ENCODE measurements at regions not wholly inside any gene's neighbourhood (a gene's known extent, or its start where the extent isn't known, plus 50 kb on each side); places are given as distances from the start of the nearest gene placed in this dataset.
A peak's percentile ranks its signal among the peaks of the same experiment; 100 is the strongest.

DNA sequence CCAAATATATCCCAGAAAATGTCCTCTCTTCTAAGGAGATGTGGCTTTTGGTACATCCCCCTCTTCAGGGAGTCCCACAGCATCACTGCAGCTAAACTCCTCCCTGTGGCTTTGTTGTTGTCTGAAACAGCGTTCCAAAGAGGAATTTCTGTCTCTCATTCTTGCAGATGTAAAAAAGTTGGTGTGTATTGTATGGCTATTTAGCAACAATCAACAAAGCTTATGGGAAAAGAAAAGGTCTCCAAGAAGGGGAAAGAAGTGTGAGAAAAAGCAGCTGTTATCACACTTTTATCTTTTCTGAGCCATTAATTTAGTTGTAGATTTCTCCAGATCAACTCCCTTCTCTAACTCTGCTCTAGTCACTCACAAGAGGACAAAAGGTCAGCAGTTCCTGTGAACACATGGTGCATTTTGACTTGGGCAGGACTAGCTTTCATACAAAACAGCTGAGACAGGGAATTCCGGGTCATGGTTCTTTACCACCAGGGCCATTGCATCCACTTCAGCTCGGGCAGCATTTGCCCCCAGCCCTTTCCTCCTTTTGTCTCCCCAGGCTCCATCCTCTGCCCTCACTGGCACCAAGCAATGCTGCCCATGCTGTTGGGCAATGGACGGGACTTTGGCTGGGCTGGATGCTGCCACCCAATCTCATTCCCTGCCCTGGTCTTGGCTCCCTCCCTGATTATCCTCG, 184.7 kb downstream of the TMX1 start:
- no peak overlapping the region for H2BK12ac ChIP-seq (ENCODE audit: low read depth, low read length)
- no peak overlapping the region; the same call in 1 of the 2 replicates for H4K8ac ChIP-seq (ENCODE audit: extremely low read depth, insufficient read depth, low read length)
- no peaks in the 10 kb centered on the region for H4K20me1 ChIP-seq (replicated peaks in 1 of 2; ENCODE audit: control insufficient read depth in 1 of 2, insufficient read depth in 2 of 2, low read length in 2 of 2)
- H2BK20ac ChIP-seq (ENCODE audit: low read length): no peak overlapping the region
- H3K9me3 ChIP-seq (ENCODE audit: insufficient read depth in 2 of 2, low read depth in 1 of 2, low read length in 1 of 2): peaks cover 3 to 8% of the 10 kb centered on the region in 2 experiments; a peak in 3 of 4 replicates
- no peak overlapping the region for H3K18ac ChIP-seq (ENCODE audit: extremely low read depth, low read length)
- H3K27me3 ChIP-seq (replicated peaks in 1 of 4; ENCODE audit: control insufficient read depth in 3 of 4, extremely low read depth in 1 of 4, insufficient read depth in 3 of 4, low read length in 3 of 4): no peaks in the 10 kb centered on the region
- no peak overlapping the region for H3K4me2 ChIP-seq (ENCODE audit: insufficient read depth in 1 of 2, low read depth in 2 of 2, low read length in 2 of 2)
- no peaks in the 10 kb centered on the region for H3K79me2 ChIP-seq (ENCODE audit: control insufficient read depth in 1 of 2, insufficient read depth in 2 of 2, low read length in 2 of 2)
- H3K27ac ChIP-seq (ENCODE audit: low read depth, low read length): no peak overlapping the region
- no peak overlapping the region for H3K56ac ChIP-seq (replicated peaks; ENCODE audit: insufficient read length, low read depth, low read length)
- H4K91ac ChIP-seq (replicated peaks; ENCODE audit: insufficient read length, low read length): no peak overlapping the region
- no peak for DNase-seq (ENCODE audit: low read depth in 1 of 2, low spot score in 2 of 2)
- no peaks in the 10 kb centered on the region for H3K23me2 ChIP-seq (ENCODE audit: low read depth, low read length)
- H2BK5ac ChIP-seq (ENCODE audit: low read depth, low read length): no peak overlapping the region
- peak overlapping the region; percentile 59; the same call in 1 of the 2 replicates for H2AFZ ChIP-seq (ENCODE audit: low read length)
- no peak overlapping the region for H3K9ac ChIP-seq (replicated peaks in 1 of 4; ENCODE audit: extremely low read depth in 1 of 4, low read depth in 3 of 4, low read length in 3 of 4)
- no peak overlapping the region for H4K5ac ChIP-seq (ENCODE audit: insufficient read length, low read depth, low read length)
- H3K23ac ChIP-seq (ENCODE audit: insufficient read length): no peak overlapping the region
- FAIRE-seq: no peak
- H2AK5ac ChIP-seq (ENCODE audit: low read depth, low read length): no peak overlapping the region
- H3K4me3 ChIP-seq (ENCODE audit: extremely low read depth in 1 of 4, insufficient read depth in 2 of 4, low read depth in 3 of 4, low read length in 4 of 4): no peak overlapping the region
- ChIA-PET CTCF (ENCODE audit: partially characterized antibody) (no interaction called here), POLR2A (ENCODE audit: partially characterized antibody) (no interaction called here)
- no peak for TF ChIP-seq EZH2 (IDR thresholded peaks at IDR 0.05; ENCODE audit: low read depth, low read length, severe bottlenecking)
- TF ChIP-seq, protein P1, sequence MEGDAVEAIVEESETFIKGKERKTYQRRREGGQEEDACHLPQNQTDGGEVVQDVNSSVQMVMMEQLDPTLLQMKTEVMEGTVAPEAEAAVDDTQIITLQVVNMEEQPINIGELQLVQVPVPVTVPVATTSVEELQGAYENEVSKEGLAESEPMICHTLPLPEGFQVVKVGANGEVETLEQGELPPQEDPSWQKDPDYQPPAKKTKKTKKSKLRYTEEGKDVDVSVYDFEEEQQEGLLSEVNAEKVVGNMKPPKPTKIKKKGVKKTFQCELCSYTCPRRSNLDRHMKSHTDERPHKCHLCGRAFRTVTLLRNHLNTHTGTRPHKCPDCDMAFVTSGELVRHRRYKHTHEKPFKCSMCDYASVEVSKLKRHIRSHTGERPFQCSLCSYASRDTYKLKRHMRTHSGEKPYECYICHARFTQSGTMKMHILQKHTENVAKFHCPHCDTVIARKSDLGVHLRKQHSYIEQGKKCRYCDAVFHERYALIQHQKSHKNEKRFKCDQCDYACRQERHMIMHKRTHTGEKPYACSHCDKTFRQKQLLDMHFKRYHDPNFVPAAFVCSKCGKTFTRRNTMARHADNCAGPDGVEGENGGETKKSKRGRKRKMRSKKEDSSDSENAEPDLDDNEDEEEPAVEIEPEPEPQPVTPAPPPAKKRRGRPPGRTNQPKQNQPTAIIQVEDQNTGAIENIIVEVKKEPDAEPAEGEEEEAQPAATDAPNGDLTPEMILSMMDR (IDR thresholded peaks at IDR 0.05; ENCODE audit: control extremely low read depth in 1 of 3, insufficient read depth in 1 of 3, low read depth in 1 of 3, low read length in 3 of 3): no peak
- TF ChIP-seq KDM4A (IDR thresholded peaks at IDR 0.05; ENCODE audit: low read depth, low read length, severe bottlenecking): no peak
- no peak for TF ChIP-seq TBP (IDR thresholded peaks at IDR 0.05; ENCODE audit: low read depth, low read length)
- no peak for TF ChIP-seq SRF (IDR thresholded peaks at IDR 0.05; ENCODE audit: low read depth, low read length)
- H2BK120ac ChIP-seq (replicated peaks; ENCODE audit: low read depth, low read length): no peak overlapping the region
- H3K4me1 ChIP-seq (replicated peaks in 1 of 4; ENCODE audit: control insufficient read depth in 3 of 4, insufficient read depth in 4 of 4, low read length in 3 of 4): peaks cover 0 to 4% (median 0%) of the 10 kb centered on the region in 4 experiments; a peak in 1 of 7 replicates
- 73% methylated on average over 5 of the region's 5 CpGs; no CpG with 5 or more reads in 1 of the 2 experiments for WGBS, 2 experiments (ENCODE audit: extremely low coverage in 1 of 2, insufficient coverage in 1 of 2, insufficient read length in 1 of 2, insufficient replicate concordance in 2 of 2, low coverage in 1 of 2, low lambda C conversion rate in 2 of 2, missing lambda C conversion rate in 1 of 2)
- no peaks in the 10 kb centered on the region; a peak in 2 of 8 replicates for H3K36me3 ChIP-seq (ENCODE audit: control insufficient read depth in 2 of 4, insufficient read depth in 4 of 4, low read length in 3 of 4)
- no peaks in the 10 kb centered on the region for H3K79me1 ChIP-seq (ENCODE audit: low read depth, low read length)
- no peak overlapping the region for H3K4ac ChIP-seq (replicated peaks; ENCODE audit: insufficient read length, low read depth, low read length)
- H2BK15ac ChIP-seq (ENCODE audit: low read length): no peak overlapping the region
- no peak overlapping the region for H3K14ac ChIP-seq (ENCODE audit: insufficient read length)

Measured in H1 (cell line).